ENCODE measurements at regions not wholly inside any gene's neighbourhood (a gene's known extent, or its start where the extent isn't known, plus 50 kb on each side); places are given as distances from the start of the nearest gene placed in this dataset.

DNA sequence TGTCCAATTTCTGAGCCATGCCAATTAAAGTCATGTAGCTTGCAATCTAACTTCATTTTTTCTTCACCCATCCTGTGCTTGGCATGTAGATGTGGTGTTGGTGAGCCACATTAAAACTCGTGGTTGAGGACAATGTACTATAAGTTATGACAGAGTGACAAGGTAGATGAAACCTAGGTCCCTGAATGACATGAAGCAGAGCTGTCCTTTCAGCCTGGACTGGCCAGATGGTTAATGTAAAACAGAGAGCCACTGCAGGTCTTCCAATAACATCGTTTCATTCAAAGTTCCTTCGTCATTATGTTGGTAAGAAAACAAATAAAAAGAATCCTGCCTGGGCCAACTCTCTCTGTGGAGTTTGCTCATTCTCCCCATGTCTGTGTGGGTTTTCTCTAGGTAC, 856.5 kb upstream of the SEMA6A start:
- H3K4me3 ChIP-seq (ENCODE audit: control insufficient read depth in 2 of 3, extremely low read depth in 1 of 3, insufficient read depth in 2 of 3, low read depth in 1 of 3, low read length in 3 of 3), result no peak overlapping the region
- H3K9me3 ChIP-seq (ENCODE audit: control insufficient read depth, low read depth, low read length), result no peaks in the 10 kb centered on the region
- H3K9ac ChIP-seq (ENCODE audit: control insufficient read depth, extremely low read depth, insufficient read depth, low read length), result no peak overlapping the region
- DNase-seq (ENCODE audit: low read depth, low spot score), result no peak
- no peaks in the 10 kb centered on the region for H3K79me2 ChIP-seq (ENCODE audit: control insufficient read depth, insufficient read depth, low read length)
- H4K20me1 ChIP-seq (ENCODE audit: control insufficient read depth, extremely low read depth, insufficient read depth, low read length), result no peaks in the 10 kb centered on the region
- H3K4me2 ChIP-seq (ENCODE audit: control insufficient read depth, extremely low read depth, insufficient read depth, low read depth, low read length), result no peak overlapping the region
- H3K27me3 ChIP-seq (ENCODE audit: control insufficient read depth, extremely low read depth, insufficient read depth, low read length), result no peaks in the 10 kb centered on the region
- dilution Hi-C loops (cut with MboI; ENCODE audit: extremely low pct_ligation_motif_present, low sequenced_read_pairs), result no loop called here
- H2AFZ ChIP-seq (ENCODE audit: control insufficient read depth, low read length), result no peak overlapping the region
- TF ChIP-seq, protein P1, sequence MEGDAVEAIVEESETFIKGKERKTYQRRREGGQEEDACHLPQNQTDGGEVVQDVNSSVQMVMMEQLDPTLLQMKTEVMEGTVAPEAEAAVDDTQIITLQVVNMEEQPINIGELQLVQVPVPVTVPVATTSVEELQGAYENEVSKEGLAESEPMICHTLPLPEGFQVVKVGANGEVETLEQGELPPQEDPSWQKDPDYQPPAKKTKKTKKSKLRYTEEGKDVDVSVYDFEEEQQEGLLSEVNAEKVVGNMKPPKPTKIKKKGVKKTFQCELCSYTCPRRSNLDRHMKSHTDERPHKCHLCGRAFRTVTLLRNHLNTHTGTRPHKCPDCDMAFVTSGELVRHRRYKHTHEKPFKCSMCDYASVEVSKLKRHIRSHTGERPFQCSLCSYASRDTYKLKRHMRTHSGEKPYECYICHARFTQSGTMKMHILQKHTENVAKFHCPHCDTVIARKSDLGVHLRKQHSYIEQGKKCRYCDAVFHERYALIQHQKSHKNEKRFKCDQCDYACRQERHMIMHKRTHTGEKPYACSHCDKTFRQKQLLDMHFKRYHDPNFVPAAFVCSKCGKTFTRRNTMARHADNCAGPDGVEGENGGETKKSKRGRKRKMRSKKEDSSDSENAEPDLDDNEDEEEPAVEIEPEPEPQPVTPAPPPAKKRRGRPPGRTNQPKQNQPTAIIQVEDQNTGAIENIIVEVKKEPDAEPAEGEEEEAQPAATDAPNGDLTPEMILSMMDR (optimal IDR thresholded peaks at IDR 0.05 in 1 of 3, IDR thresholded peaks at IDR 0.05 in 1 of 3, conservative IDR thresholded peaks at IDR 0.05 in 1 of 3; ENCODE audit: extremely low read depth in 1 of 3, insufficient read depth in 2 of 3, low read length in 3 of 3), result no peak
- TF ChIP-seq EZH2 (IDR thresholded peaks at IDR 0.05; ENCODE audit: low read length), result no peak
- H3K4me1 ChIP-seq (ENCODE audit: control insufficient read depth, extremely low read depth, insufficient read depth, low read length), result no peaks in the 10 kb centered on the region
- no peaks in the 10 kb centered on the region for H3K36me3 ChIP-seq (ENCODE audit: control insufficient read depth in 2 of 2, extremely low read depth in 1 of 2, insufficient read depth in 2 of 2, low read length in 2 of 2)
- H3K27ac ChIP-seq (ENCODE audit: control insufficient read depth, insufficient read depth, low read length), result no peak overlapping the region
- FAIRE-seq, result no peak
- no peaks in the 10 kb centered on the region for H3K9me1 ChIP-seq (ENCODE audit: control insufficient read depth, extremely low read depth, insufficient read depth, low read length)

DNA sequence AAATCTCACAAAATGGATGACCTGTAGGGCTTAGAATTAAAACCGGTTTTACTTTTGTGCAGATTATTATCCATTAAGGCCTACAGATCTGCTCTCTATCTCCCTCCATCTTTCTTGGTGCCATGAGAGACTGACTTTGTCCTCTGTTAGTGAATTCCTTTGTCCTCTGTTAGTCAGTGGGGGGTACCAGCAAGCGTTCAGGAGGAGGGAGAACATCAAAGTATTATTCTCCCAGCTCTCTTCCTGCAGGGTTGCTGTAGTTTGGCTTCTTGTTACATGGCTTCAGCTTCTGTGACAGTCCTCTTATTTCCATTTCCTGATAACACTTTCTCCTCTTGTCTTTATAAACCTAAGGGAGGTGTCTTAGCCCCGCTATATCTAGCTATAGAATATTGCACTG, 850.5 kb upstream of the SEMA6A start:
- H3K9ac ChIP-seq (ENCODE audit: control insufficient read depth, extremely low read depth, insufficient read depth, low read length), result no peak overlapping the region
- no peaks in the 10 kb centered on the region for H3K79me2 ChIP-seq (ENCODE audit: control insufficient read depth, insufficient read depth, low read length)
- TF ChIP-seq, protein P1 (optimal IDR thresholded peaks at IDR 0.05 in 1 of 3, IDR thresholded peaks at IDR 0.05 in 1 of 3, conservative IDR thresholded peaks at IDR 0.05 in 1 of 3; ENCODE audit: extremely low read depth in 1 of 3, insufficient read depth in 2 of 3, low read length in 3 of 3), result no peak
- no peak for TF ChIP-seq EZH2 (IDR thresholded peaks at IDR 0.05; ENCODE audit: low read length)
- no peaks in the 10 kb centered on the region for H3K27me3 ChIP-seq (ENCODE audit: control insufficient read depth, extremely low read depth, insufficient read depth, low read length)
- H2AFZ ChIP-seq (ENCODE audit: control insufficient read depth, low read length), result no peak overlapping the region
- H3K36me3 ChIP-seq (ENCODE audit: control insufficient read depth in 2 of 2, extremely low read depth in 1 of 2, insufficient read depth in 2 of 2, low read length in 2 of 2), result no peaks in the 10 kb centered on the region
- no peaks in the 10 kb centered on the region for H3K4me1 ChIP-seq (ENCODE audit: control insufficient read depth, extremely low read depth, insufficient read depth, low read length)
- no peak overlapping the region for H3K4me3 ChIP-seq (ENCODE audit: control insufficient read depth in 2 of 3, extremely low read depth in 1 of 3, insufficient read depth in 2 of 3, low read depth in 1 of 3, low read length in 3 of 3)
- DNase-seq (ENCODE audit: low read depth, low spot score), result no peak
- no peak overlapping the region for H3K4me2 ChIP-seq (ENCODE audit: control insufficient read depth, extremely low read depth, insufficient read depth, low read depth, low read length)
- dilution Hi-C loops (cut with MboI; ENCODE audit: extremely low pct_ligation_motif_present, low sequenced_read_pairs), result no loop called here
- H4K20me1 ChIP-seq (ENCODE audit: control insufficient read depth, extremely low read depth, insufficient read depth, low read length), result no peaks in the 10 kb centered on the region
- FAIRE-seq, result no peak
- H3K9me3 ChIP-seq (ENCODE audit: control insufficient read depth, low read depth, low read length), result no peaks in the 10 kb centered on the region
- no peaks in the 10 kb centered on the region for H3K9me1 ChIP-seq (ENCODE audit: control insufficient read depth, extremely low read depth, insufficient read depth, low read length)
- no peak overlapping the region for H3K27ac ChIP-seq (ENCODE audit: control insufficient read depth, insufficient read depth, low read length)

Data from keratinocyte (primary cell).